ENCODE measurements at regions not wholly inside any gene's neighbourhood (a gene's known extent, or its start where the extent isn't known, plus 50 kb on each side); places are given as distances from the start of the nearest gene placed in this dataset.
"Not testable (repeated sequence)": the region's sequence is repeated elsewhere in the genome, so short reads cannot be mapped to it uniquely, and the experiment has no call there.

DNA sequence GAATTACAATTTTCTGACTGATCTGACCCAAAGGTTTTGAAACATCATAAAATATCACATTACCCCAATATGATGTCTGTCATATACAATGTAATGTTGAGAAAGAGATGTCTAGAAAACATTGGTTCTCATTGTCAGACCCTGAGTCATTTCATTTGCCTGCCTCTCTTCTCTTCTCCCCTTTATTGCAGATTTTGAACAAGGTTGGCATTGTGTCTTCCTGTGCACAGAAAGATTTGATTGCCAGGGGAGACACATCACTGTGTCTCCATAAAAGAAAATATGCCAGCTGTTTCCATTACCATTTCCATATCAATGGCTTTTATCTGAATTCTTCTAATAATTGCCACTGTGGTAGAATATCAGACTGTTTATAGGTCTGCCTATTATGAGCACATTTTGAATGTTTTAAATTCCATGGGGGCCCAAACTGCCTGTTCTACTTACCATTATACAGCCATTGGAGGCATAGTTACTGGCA is 65.6 kb downstream of the IFI44 start:
- DNase-seq, result no peak

- no peak for DNase-seq
Observed at GRCh38 chr1:78716186-78716585, 66.6 kb downstream of the IFI44 start.

DNA sequence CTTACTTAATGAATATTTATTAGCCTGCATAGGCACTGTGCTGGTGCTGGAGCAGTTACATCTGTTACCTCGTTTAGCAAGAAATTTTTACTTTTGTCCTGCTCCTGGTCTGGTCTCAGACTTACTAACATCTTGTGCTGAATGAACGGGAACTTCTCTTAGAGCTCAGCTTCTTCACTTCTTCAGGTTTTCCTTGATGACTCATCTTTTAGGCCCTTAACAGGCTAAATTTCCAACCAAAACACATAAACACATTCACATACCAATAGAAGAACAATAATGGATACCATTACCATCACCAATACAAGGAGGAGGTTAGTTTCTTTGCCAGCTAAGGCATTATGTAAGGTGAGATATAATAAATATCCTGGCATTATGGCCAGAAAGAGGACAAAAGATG is 68.9 kb downstream of the IFI44 start:
- DNase-seq, result no peak

DNA sequence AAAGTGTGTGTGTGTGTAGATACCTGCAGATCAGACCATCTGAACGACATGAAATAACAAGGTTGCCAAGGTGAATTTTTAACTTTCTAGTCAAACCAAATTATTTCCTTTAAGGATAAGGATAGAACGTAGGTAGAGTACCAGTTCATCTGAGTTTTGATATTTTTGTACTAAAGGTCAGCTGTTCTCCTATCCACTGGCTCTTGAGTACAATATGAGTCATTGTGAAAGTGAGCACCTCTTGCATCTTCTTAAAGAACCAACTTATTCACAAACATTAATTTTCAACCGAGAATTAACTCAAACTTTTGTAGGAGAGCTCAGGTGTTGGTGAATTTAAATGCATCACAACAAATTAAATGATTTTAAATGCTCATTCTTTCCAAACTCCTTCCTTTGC is 71.5 kb downstream of the IFI44 start:
- DNase-seq, result no peak

DNA sequence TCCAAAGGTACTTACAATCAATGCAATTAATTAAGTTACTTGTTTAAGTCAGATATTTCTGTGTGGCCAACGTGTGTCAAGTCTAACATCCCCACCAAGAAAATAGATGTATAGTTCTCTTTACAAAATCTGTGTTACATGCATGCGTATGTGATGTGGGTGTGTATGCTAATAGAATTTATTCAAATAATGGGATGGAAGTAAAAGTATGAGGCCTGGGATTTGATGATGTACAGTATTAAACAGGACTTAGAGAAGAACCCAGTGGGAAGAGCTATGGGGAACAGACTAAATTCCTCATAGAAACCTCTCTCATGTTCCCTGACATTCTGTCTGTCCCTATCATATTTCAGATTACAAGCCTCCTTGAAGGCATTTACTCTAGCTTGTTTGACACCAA is 72.5 kb downstream of the IFI44 start:
- no peak for DNase-seq

GRCh38 chr1:78722521-78722920 is 72.9 kb downstream of the IFI44 start:
- DNase-seq, result no peak

DNA sequence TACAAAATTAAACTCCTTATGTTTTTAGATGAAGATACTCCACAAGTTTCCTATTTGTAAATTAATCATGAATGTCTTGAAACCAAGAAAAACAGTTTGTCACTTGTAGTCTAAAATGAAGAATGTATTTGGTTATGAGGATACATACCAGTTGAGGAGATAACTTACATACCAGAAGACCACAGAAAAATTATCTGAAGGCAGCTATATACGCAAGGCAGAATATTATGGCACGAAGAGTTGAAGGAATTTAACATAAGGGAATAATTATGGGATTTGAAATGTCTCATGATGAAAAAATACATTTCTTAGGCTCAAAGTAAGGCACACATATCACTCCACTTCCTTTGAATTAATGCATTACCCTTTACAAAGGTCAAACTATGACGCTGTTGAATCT is 73.3 kb downstream of the IFI44 start:
- no peak for DNase-seq

DNA sequence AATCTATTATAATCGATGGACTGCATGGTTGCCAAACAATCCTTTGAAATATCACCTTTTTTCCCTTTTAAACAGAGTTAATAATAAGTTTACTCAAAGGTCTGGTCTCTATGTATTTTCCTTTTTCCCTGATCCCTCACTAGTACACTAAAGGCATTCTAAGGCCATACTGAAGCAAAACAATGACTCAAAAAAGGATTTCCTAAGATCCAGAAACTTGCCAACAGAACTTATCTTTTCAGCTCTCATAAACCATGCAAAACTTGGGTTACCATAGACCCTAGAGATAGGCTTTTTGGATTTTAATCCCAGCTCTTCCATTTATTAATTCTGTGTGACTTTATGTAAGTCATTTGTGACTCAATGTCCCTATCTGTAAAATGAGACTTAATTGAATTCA is 77.1 kb downstream of the IFI44 start:
- DNase-seq, result no peak

- peak; percentile 7 for DNase-seq
Observed at GRCh38 chr1:78728359-78728758, 78.7 kb downstream of the IFI44 start.

DNA sequence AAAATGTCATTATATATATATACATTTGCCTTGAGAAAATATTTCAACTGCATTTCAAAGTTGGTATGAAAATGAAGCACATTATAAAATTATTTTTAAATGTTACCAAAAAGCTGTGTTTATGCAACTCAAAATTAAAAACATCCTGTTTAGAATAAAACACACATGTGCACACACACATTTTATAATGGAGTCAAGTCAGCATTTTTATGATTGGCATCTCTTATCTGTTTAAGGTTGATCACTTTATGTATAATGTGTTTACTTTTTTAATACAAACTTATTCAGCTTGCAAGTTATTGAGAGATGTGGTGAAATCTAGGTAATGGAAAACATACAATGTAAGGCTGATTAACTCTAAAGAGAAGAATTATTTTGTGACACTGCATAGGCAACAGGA is 80.4 kb downstream of the IFI44 start:
- no peak for DNase-seq

- DNase-seq, result no peak
Observed at GRCh38 chr1:78731674-78732073, 82.0 kb downstream of the IFI44 start.

- no peak for DNase-seq
Observed at GRCh38 chr1:78737241-78737640, 87.6 kb downstream of the IFI44 start.

DNA sequence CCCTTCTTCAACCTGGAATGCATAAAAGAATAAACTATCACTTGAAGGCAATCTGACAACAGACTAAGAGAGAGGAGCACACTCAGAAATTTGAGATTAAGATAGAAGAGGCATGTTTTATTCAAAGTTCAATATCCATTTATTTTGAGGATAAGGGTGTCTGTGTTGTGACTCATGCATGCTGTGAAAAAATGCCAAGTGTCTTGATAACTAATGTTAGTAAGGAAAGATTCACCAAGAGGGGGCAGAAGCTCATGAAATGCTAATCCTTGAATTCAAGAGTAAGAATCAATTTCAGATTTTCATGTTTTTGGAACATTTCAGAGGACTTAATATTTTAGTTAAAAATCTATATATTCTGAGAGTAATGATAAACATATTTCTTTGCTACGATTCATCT is 94.0 kb downstream of the IFI44 start:
- no peak for DNase-seq

DNA sequence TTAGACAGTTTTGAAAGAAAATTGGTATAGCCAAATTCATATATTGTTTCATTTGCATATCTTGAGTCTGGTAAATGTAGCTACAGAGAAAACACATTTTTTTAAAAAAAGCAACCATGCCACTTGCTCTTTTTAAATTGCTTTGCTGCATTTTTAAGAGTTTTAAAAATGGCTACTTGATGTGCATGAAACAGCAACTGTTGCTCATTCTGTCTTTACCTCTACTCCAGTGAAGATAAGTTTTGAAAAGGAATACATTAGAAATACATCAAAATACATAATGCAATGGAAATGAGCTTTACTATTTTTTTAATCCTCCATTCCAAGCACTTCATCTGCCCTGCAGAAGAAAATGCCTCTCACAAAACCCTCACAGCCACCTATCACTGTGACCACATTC is 95.5 kb downstream of the IFI44 start:
- DNase-seq, result no peak

DNA sequence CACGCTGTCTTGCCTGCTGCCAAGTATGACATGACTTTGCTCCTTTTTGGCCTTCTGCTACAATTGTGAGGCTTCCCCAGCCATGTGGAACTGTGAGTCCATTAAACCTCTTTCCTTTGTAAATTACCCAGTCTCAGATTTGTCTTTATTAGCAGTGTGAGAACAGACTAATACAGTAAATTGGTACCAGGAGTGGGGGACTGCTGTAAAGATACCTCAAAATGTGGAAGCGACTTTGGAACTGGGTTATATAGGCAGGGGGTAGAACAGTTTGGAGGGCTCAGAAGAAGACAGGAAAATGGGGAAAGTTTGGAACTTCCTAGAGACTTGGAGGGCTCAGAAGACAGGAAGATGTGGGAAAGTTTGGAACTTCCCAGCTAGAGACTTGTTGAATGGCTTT is 104.0 kb downstream of the IFI44 start:
- not testable (repeated sequence) for DNase-seq

- no peak for DNase-seq
Observed at GRCh38 chr1:78755986-78756385, 106.4 kb downstream of the IFI44 start.

DNA sequence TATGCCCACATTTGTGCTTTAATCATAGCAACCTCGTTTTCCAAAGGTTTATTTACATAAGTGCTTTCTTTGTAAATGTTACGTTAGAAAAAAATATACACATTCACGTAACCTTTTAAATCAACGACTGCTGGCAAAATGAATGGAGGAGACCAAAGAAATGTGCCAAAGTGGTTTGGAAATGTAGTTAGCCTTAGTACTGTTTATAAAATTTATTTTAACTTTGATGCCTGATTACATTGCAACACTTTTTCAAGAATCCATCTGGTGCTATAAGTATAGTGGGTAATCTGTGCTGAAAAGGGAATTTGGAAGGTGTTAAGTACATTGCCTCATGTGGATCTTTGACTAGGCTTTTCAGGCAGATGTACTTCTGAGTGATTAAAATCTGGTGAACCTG is 108.9 kb downstream of the IFI44 start:
- DNase-seq, result no peak

GRCh38 chr1:78759881-78760280 is 110.2 kb downstream of the IFI44 start:
- no peak for DNase-seq

DNA sequence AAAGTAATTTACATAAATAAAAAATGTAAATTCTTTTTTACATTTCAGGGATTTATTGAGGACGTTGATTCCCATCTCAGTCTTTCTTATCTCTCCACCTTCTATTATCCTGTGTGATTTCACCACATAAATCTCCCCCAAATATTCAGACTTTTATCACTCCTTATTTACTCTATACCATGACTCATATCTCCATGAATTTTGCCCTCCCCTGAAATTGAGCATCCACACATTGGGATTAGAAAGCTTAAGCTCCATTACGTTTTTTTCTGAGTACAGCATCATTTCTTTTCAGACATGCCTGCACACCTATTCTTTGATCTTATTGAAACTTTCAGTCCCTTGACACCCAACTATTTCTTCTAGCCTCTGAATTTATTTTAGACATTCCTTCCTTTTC is 111.2 kb downstream of the IFI44 start:
- DNase-seq, result no peak

GRCh38 chr1:78762113-78762512 is 112.5 kb downstream of the IFI44 start:
- DNase-seq, result no peak

GRCh38 chr1:78765489-78765888 is 115.9 kb downstream of the IFI44 start:
- no peak for DNase-seq

DNA sequence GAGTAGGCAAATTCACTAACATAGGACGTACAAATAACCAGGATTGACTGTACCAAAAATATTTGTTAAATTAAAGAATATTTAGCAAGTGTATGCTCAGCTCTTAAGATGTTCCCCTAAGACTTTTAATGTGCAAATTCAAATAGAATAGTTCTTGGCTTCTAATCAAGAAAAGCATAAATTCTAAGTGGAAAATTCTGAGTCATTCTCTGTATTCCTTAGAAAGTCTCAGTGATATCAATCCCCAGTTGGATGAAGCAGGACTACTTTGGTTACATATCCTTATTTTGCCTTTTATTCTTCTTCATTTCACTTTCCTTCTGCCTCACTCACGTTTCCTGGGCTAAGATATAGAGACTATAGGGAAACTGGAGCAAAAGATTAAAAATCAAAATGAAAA is 130.2 kb downstream of the IFI44 start:
- no peak for DNase-seq

DNA sequence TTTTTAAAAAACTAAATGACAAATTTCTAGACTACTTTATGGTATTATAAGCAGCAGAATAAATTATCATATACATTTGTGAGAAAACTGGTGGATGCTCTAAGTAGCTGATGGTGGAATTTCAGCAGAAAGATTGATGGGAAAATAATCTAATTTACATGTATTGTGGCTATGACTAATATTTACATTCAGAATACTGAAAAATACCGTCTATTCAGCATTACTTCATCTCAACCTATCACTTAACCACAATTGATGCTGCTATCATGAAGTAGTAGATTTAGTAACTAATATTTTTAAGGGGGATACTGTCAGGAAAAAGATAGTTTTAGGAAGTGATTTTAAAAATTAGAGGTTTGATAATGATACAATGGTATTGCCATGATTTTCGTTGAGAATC is 137.9 kb downstream of the IFI44 start:
- DNase-seq, result no peak

DNA sequence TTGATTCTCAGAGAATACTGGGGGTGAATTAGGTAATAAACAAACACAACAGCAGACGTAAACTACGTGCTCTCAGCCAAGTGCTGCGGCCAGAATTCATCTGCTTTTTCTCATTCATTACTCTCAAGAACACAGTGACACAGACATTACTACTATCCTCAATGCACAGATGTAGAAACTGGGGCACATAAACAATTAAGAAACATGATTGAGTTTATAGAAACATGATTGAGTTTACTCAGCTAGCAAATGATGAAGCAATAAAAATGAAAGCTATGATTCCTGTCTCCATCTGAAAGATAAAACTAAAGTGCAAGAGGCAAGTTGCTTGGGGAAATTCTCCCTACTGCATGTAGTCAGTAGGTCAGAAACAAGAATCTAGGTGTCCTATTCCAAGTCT is 140.5 kb downstream of the IFI44 start:
- DNase-seq, result no peak

GRCh38 chr1:78792756-78793155 is 143.1 kb downstream of the IFI44 start:
- DNase-seq, result no peak
